Keratinocyte (primary cell): ENCODE measurements at regions not wholly inside any gene's neighbourhood (a gene's known extent, or its start where the extent isn't known, plus 50 kb on each side); places are given as distances from the start of the nearest gene placed in this dataset.
"Not testable (repeated sequence)": the region's sequence is repeated elsewhere in the genome, so short reads cannot be mapped to it uniquely, and the experiment has no call there.

Source experiments
- DNase-seq: peaks from one replicate; pipeline ENCODE4 v3.0.0-alpha.2; 2011; ENCODE audit warnings: low read depth, missing footprints, low spot score
- FAIRE-seq: peaks from 2 replicates; lab custom pipeline; 2011; peaks lifted over from hg19 to GRCh38; lab: Jason Lieb, UNC
- H2AFZ ChIP-seq: 2 replicates; pipeline ENCODE4 v1.6.0; 2012; ENCODE audit warnings: low read length, control low read depth, inconsistent platforms; ENCODE audit not compliant: control insufficient read depth
- H3K27ac ChIP-seq: 2 replicates; pipeline ENCODE4 v1.5.1; 2011; ENCODE audit warnings: low read length; ENCODE audit not compliant: control insufficient read depth, insufficient read depth
- H3K27me3 ChIP-seq: 3 replicates; pipeline ENCODE4 v1.6.0; 2011; ENCODE audit warnings: low read length; ENCODE audit not compliant: control insufficient read depth, insufficient read depth; ENCODE audit errors: extremely low read depth
- H3K36me3 ChIP-seq, 2 experiments: 2 replicates in 1 of 2; 3 replicates in 1 of 2; pipeline ENCODE4 v1.5.1; 2011; ENCODE audit warnings: low read length in 2 of 2, mild to moderate bottlenecking in 1 of 2; ENCODE audit not compliant: control insufficient read depth in 2 of 2, insufficient read depth in 2 of 2; ENCODE audit errors: extremely low read depth in 1 of 2
- H3K4me1 ChIP-seq: 3 replicates; pipeline ENCODE4 v1.5.1; 2011; ENCODE audit warnings: low read length; ENCODE audit not compliant: control insufficient read depth, insufficient read depth; ENCODE audit errors: extremely low read depth
- H3K4me2 ChIP-seq: 3 replicates; pipeline ENCODE4 v1.6.0; 2011; ENCODE audit warnings: low read depth, low read length; ENCODE audit not compliant: control insufficient read depth, insufficient read depth; ENCODE audit errors: extremely low read depth
- H3K4me3 ChIP-seq, 3 experiments: fragments of 200-600 bp in 1 of 3; sonication (generic) in 1 of 3; 2 replicates in 2 of 3; 3 replicates in 1 of 3; pipeline ENCODE4 v1.5.1; 2011 to 2016; ENCODE audit warnings: low read length in 3 of 3, mild to moderate bottlenecking in 3 of 3, control low read depth in 2 of 3, inconsistent platforms in 1 of 3, low read depth in 1 of 3, mixed read lengths in 1 of 3, mixed run types in 1 of 3, moderate library complexity in 1 of 3; ENCODE audit not compliant: control insufficient read depth in 2 of 3, insufficient read depth in 2 of 3; ENCODE audit errors: extremely low read depth in 1 of 3
- H3K79me2 ChIP-seq: 2 replicates; pipeline ENCODE4 v1.6.0; 2012; ENCODE audit warnings: low read length; ENCODE audit not compliant: control insufficient read depth, insufficient read depth
- H3K9ac ChIP-seq: 3 replicates; pipeline ENCODE4 v1.6.0; 2011; ENCODE audit warnings: low read length; ENCODE audit not compliant: control insufficient read depth, insufficient read depth; ENCODE audit errors: extremely low read depth
- H3K9me1 ChIP-seq: 3 replicates; pipeline ENCODE4 v1.6.0; 2011; ENCODE audit warnings: low read length; ENCODE audit not compliant: control insufficient read depth, insufficient read depth; ENCODE audit errors: extremely low read depth
- H3K9me3 ChIP-seq: 2 replicates; pipeline ENCODE4 v1.5.1; 2012; ENCODE audit warnings: low read depth, low read length; ENCODE audit not compliant: control insufficient read depth
- H4K20me1 ChIP-seq: 3 replicates; pipeline ENCODE4 v1.6.0; 2011; ENCODE audit warnings: low read length; ENCODE audit not compliant: control insufficient read depth, insufficient read depth; ENCODE audit errors: extremely low read depth
- dilution Hi-C: fragments of 300-500 bp; cut with MboI; formaldehyde crosslinking; loops from one replicate; pipeline ENCODE4 v1.7.0; 2020; ENCODE audit warnings: low sequenced_read_pairs; ENCODE audit not compliant: extremely low pct_ligation_motif_present
- small RNA-seq, 3 experiments: library from RNA; depleted of rRNA; stranded (forward); fragments of <200 nt; gene quantifications; one replicate each; pipeline ENCODE3, GENCODE V24; 2012; ENCODE audit warnings: low read depth in 3 of 3, low replicate concordance in 1 of 3; ENCODE audit not compliant: insufficient read length in 3 of 3
- TF ChIP-seq, protein P1 (sequence below), 3 experiments: IDR thresholded peaks in 1 of 3; conservative IDR thresholded peaks in 1 of 3; optimal IDR thresholded peaks in 1 of 3; 2 replicates in 2 of 3; 3 replicates in 1 of 3; pipeline versions ENCODE3 to v1.5.1; 2011; ENCODE audit warnings: low read length in 3 of 3, mild to moderate bottlenecking in 3 of 3, moderate library complexity in 2 of 3, control low read depth in 1 of 3, inconsistent platforms in 1 of 3; ENCODE audit not compliant: insufficient read depth in 2 of 3; ENCODE audit errors: extremely low read depth in 1 of 3

- H3K27me3 ChIP-seq, DNase-seq, H3K27ac ChIP-seq, H4K20me1 ChIP-seq, H3K36me3 ChIP-seq, H2AFZ ChIP-seq, H3K9me1 ChIP-seq, H3K4me3 ChIP-seq, dilution Hi-C loops, FAIRE-seq, H3K79me2 ChIP-seq, H3K9ac ChIP-seq, H3K9me3 ChIP-seq, H3K4me2 ChIP-seq, H3K4me1 ChIP-seq: not testable (repeated sequence)
- TF ChIP-seq, protein P1, sequence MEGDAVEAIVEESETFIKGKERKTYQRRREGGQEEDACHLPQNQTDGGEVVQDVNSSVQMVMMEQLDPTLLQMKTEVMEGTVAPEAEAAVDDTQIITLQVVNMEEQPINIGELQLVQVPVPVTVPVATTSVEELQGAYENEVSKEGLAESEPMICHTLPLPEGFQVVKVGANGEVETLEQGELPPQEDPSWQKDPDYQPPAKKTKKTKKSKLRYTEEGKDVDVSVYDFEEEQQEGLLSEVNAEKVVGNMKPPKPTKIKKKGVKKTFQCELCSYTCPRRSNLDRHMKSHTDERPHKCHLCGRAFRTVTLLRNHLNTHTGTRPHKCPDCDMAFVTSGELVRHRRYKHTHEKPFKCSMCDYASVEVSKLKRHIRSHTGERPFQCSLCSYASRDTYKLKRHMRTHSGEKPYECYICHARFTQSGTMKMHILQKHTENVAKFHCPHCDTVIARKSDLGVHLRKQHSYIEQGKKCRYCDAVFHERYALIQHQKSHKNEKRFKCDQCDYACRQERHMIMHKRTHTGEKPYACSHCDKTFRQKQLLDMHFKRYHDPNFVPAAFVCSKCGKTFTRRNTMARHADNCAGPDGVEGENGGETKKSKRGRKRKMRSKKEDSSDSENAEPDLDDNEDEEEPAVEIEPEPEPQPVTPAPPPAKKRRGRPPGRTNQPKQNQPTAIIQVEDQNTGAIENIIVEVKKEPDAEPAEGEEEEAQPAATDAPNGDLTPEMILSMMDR (optimal IDR thresholded peaks at IDR 0.05 in 1 of 3, IDR thresholded peaks at IDR 0.05 in 1 of 3, conservative IDR thresholded peaks at IDR 0.05 in 1 of 3; ENCODE audit: extremely low read depth in 1 of 3, insufficient read depth in 2 of 3, low read length in 3 of 3): peak in 1 of 3 experiments; percentile 7
Measured at GRCh38 chr2:106248548-106249151, 54.5 kb upstream of the UXS1 start.

Small RNA genes in the stretch of these regions (small RNA-seq; reads per million reads assigned to genes)
- gene AC114755.3: 0 reads per million in 3 experiments
